ENCODE measurements at regions not wholly inside any gene's neighbourhood (a gene's known extent, or its start where the extent isn't known, plus 50 kb on each side); places are given as distances from the start of the nearest gene placed in this dataset.

DNA sequence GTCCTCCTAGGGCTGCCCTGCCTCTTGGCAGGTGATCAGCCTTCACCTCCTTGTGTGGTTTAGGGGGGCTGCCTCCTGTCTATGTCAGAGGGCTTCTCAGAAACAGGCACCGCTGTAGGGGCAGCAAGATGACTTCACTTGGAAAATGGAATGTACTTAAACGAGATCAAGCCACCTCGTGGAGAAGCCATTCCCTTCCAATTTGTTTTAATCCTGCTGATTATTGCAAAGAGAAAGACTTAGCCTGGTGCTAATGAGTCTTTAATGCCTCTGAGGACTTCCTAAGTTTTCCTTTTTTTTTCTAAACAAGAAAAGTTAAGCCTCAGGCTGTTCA lies 62.3 kb upstream of the RFLNA start:
- TF ChIP-seq, protein P1, sequence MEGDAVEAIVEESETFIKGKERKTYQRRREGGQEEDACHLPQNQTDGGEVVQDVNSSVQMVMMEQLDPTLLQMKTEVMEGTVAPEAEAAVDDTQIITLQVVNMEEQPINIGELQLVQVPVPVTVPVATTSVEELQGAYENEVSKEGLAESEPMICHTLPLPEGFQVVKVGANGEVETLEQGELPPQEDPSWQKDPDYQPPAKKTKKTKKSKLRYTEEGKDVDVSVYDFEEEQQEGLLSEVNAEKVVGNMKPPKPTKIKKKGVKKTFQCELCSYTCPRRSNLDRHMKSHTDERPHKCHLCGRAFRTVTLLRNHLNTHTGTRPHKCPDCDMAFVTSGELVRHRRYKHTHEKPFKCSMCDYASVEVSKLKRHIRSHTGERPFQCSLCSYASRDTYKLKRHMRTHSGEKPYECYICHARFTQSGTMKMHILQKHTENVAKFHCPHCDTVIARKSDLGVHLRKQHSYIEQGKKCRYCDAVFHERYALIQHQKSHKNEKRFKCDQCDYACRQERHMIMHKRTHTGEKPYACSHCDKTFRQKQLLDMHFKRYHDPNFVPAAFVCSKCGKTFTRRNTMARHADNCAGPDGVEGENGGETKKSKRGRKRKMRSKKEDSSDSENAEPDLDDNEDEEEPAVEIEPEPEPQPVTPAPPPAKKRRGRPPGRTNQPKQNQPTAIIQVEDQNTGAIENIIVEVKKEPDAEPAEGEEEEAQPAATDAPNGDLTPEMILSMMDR (IDR thresholded peaks at IDR 0.05): no peak
- no peak for TF ChIP-seq POLR2A (IDR thresholded peaks at IDR 0.05)

All from tibial nerve (tissue), 3 donors.